ENCODE measurements at regions not wholly inside any gene's neighbourhood (a gene's known extent, or its start where the extent isn't known, plus 50 kb on each side); places are given as distances from the start of the nearest gene placed in this dataset.

- TF ChIP-seq POLR2A (IDR thresholded peaks at IDR 0.05), result no peak
- TF ChIP-seq CTCF (IDR thresholded peaks at IDR 0.05 in 4 of 5, conservative IDR thresholded peaks at IDR 0.05 in 1 of 5), result no peak
- DNase-seq (no peak), ATAC-seq (no peak)
- Histone ChIP-seq H3K4me1 (no peaks in the 10 kb centered on the region), H3K27ac (no peak overlapping the region), H3K9me3 (no peaks in the 10 kb centered on the region), H3K27me3 (no peaks in the 10 kb centered on the region), H3K36me3 (no peaks in the 10 kb centered on the region), H3K4me3 (no peak overlapping the region)
- in situ Hi-C loops (cut with MboI; ENCODE audit: low sequenced_read_pairs in 4 of 4) (no loop called here), intact Hi-C loops (cut with DNase I; ENCODE audit: low total_unique reads) (no loop called here)
These were observed 114.9 kb downstream of the PCDH7 start for GRCh38 chr4:30835044-30835443.

- in situ Hi-C loops (cut with MboI; ENCODE audit: low sequenced_read_pairs in 4 of 4) (no loop called here), intact Hi-C loops (cut with DNase I; ENCODE audit: low total_unique reads) (no loop called here)
- Histone ChIP-seq H3K4me3 (no peak overlapping the region), H3K27me3 (no peaks in the 10 kb centered on the region), H3K4me1 (no peaks in the 10 kb centered on the region), H3K27ac (no peak overlapping the region), H3K9me3 (no peaks in the 10 kb centered on the region), H3K36me3 (no peaks in the 10 kb centered on the region)
- TF ChIP-seq POLR2A (IDR thresholded peaks at IDR 0.05) (no peak), CTCF (IDR thresholded peaks at IDR 0.05 in 4 of 5, conservative IDR thresholded peaks at IDR 0.05 in 1 of 5) (no peak)
- DNase-seq (no peak), ATAC-seq (no peak)
These were observed 116.1 kb downstream of the PCDH7 start for GRCh38 chr4:30836231-30836630.

DNA sequence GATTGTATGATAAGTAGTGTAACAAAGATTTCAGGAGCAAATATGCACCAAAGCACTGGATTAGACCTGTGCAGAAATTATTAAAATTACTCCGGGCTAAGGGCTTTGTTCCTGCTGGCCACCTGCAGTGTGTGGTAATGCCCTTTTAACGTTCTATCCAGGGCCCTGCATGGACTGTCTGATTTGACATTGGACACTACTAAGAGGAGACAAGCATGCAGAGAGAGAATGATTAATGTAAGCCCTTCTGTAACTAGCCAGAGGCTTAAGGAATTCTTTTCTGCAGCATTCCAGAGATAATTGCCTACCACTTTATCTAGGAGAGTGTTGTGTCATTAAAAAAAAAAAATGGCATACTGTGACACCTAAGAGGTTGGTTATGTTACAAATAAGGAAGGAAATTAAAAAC is 117.0 kb downstream of the PCDH7 start:
- H3K27ac ChIP-seq, result no peak overlapping the region
- H3K4me3 ChIP-seq, result no peak overlapping the region
- intact Hi-C loops (cut with DNase I; ENCODE audit: low total_unique reads), result no loop called here
- no peaks in the 10 kb centered on the region for H3K27me3 ChIP-seq
- no peaks in the 10 kb centered on the region for H3K4me1 ChIP-seq
- no peak for TF ChIP-seq CTCF (IDR thresholded peaks at IDR 0.05 in 4 of 5, conservative IDR thresholded peaks at IDR 0.05 in 1 of 5)
- TF ChIP-seq POLR2A (IDR thresholded peaks at IDR 0.05), result no peak
- no peaks in the 10 kb centered on the region for H3K9me3 ChIP-seq
- H3K36me3 ChIP-seq, result no peaks in the 10 kb centered on the region
- in situ Hi-C loops (cut with MboI; ENCODE audit: low sequenced_read_pairs in 4 of 4), result no loop called here
- ATAC-seq (no peak), DNase-seq (no peak)

DNA sequence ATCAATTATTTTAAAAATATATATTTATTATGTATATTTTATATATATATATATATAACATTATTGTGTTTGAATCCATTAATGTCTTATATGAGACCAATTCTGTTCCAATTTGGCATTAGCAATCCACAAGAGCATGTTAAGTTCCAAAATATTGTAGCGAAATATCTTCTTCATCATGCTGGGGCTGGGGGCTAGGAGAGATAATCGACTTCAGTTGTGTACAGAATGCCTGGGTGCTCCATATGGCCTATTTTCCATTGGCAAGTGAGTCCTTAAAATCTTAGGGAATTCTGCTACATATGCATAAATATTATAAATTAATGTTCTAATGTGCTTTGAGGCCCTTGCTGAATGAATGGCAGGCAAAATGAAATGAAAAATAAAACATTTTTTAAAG is 117.7 kb downstream of the PCDH7 start:
- in situ Hi-C loops (cut with MboI; ENCODE audit: low sequenced_read_pairs in 4 of 4) (no loop called here), intact Hi-C loops (cut with DNase I; ENCODE audit: low total_unique reads) (no loop called here)
- ATAC-seq (no peak), DNase-seq (no peak)
- TF ChIP-seq CTCF (IDR thresholded peaks at IDR 0.05 in 4 of 5, conservative IDR thresholded peaks at IDR 0.05 in 1 of 5) (no peak), POLR2A (IDR thresholded peaks at IDR 0.05) (no peak)
- H3K27ac ChIP-seq, result no peak overlapping the region
- H3K36me3 ChIP-seq, result no peaks in the 10 kb centered on the region
- H3K4me1 ChIP-seq, result no peaks in the 10 kb centered on the region
- H3K27me3 ChIP-seq, result no peaks in the 10 kb centered on the region
- H3K9me3 ChIP-seq, result no peaks in the 10 kb centered on the region
- no peak overlapping the region for H3K4me3 ChIP-seq

DNA sequence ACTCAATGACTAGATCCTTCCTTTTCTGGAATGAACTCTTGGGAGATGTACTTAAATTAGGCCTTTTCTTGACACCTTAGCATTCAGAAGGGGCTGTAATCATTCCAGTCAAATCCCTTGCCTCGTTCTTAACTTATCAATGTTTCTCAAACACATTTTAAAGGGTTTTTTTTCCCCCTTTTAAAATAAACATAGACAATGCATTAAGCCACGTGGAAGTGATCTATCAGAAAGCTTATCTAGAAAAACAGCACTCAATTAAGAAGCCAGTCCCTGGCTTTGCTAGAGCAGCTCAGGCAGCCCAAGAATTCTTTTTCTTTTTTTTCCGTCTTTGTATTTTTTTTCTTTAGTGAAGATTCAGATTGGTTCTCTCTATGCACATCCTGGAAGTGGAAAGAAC is 118.2 kb downstream of the PCDH7 start:
- Histone ChIP-seq H3K36me3 (no peaks in the 10 kb centered on the region), H3K4me1 (no peaks in the 10 kb centered on the region), H3K27ac (no peak overlapping the region), H3K4me3 (no peak overlapping the region), H3K9me3 (no peaks in the 10 kb centered on the region), H3K27me3 (no peaks in the 10 kb centered on the region)
- intact Hi-C loops (cut with DNase I; ENCODE audit: low total_unique reads), result no loop called here
- ATAC-seq (no peak), DNase-seq (no peak)
- no peak for TF ChIP-seq POLR2A (IDR thresholded peaks at IDR 0.05)
- no peak for TF ChIP-seq CTCF (IDR thresholded peaks at IDR 0.05 in 4 of 5, conservative IDR thresholded peaks at IDR 0.05 in 1 of 5)
- in situ Hi-C loops (cut with MboI; ENCODE audit: low sequenced_read_pairs in 4 of 4), result no loop called here
